Keratinocyte (primary cell): ENCODE measurements at regions not wholly inside any gene's neighbourhood (a gene's known extent, or its start where the extent isn't known, plus 50 kb on each side); places are given as distances from the start of the nearest gene placed in this dataset.

Experiments
- CTCF ChIP-seq, 3 experiments: IDR thresholded peaks in 1 of 3; conservative IDR thresholded peaks in 1 of 3; optimal IDR thresholded peaks in 1 of 3; 2 replicates in 2 of 3; 3 replicates in 1 of 3; pipeline versions ENCODE3 to v1.5.1; 2011; ENCODE audit warnings: low read length in 3 of 3, mild to moderate bottlenecking in 3 of 3, moderate library complexity in 2 of 3, control low read depth in 1 of 3, inconsistent platforms in 1 of 3; ENCODE audit not compliant: insufficient read depth in 2 of 3; ENCODE audit errors: extremely low read depth in 1 of 3
- EZH2 ChIP-seq: IDR thresholded peaks from one replicate; pipeline ENCODE4 v1.6.1; 2012; ENCODE audit warnings: inconsistent platforms, mild to moderate bottlenecking, low read length, moderate library complexity

GRCh38 chr6:81843302-81843701 is 90.8 kb upstream of the TENT5A start:
- TF ChIP-seq EZH2 (no peak), CTCF (optimal IDR thresholded peaks at IDR 0.05 in 1 of 3, IDR thresholded peaks at IDR 0.05 in 1 of 3, conservative IDR thresholded peaks at IDR 0.05 in 1 of 3; ENCODE audit: extremely low read depth in 1 of 3, insufficient read depth in 2 of 3, low read length in 3 of 3) (no peak)
